Epithelial cell of esophagus (primary cell): ENCODE measurements at regions not wholly inside any gene's neighbourhood (a gene's known extent, or its start where the extent isn't known, plus 50 kb on each side); places are given as distances from the start of the nearest gene placed in this dataset.
"Not testable (repeated sequence)": the region's sequence is repeated elsewhere in the genome, so short reads cannot be mapped to it uniquely, and the experiment has no call there.

Experiments used
- DNase-seq: peaks from one replicate; pipeline ENCODE4 v3.0.0; 2010; ENCODE audit warnings: low read depth
- H3K4me3 ChIP-seq: 2 replicates; pipeline ENCODE4 v1.5.1; 2011; ENCODE audit warnings: mild to moderate bottlenecking, low read length, control low read depth

GRCh38 chr2:90293806-90294205 is 1602.3 kb downstream of the RPIA start:
- DNase-seq, H3K4me3 ChIP-seq: not testable (repeated sequence)

GRCh38 chr2:90295036-90295750 is 1603.7 kb downstream of the RPIA start:
- not testable (repeated sequence) for H3K4me3 ChIP-seq, DNase-seq

- H3K4me3 ChIP-seq, DNase-seq: not testable (repeated sequence)
These were observed 1605.0 kb downstream of the RPIA start for GRCh38 chr2:90296484-90296777.

GRCh38 chr2:90297701-90298100 is 1606.2 kb downstream of the RPIA start:
- DNase-seq, H3K4me3 ChIP-seq: not testable (repeated sequence)

GRCh38 chr2:90298126-90298755 is 1606.8 kb downstream of the RPIA start:
- H3K4me3 ChIP-seq, DNase-seq: not testable (repeated sequence)

GRCh38 chr2:90298983-90299382 is 1607.5 kb downstream of the RPIA start:
- DNase-seq, H3K4me3 ChIP-seq: not testable (repeated sequence)

GRCh38 chr2:90322982-90323381 is 1631.5 kb downstream of the RPIA start:
- DNase-seq, H3K4me3 ChIP-seq: not testable (repeated sequence)

- H3K4me3 ChIP-seq = peak overlapping the region; percentile 13
These were observed 1632.4 kb downstream of the RPIA start for GRCh38 chr2:90323612-90324558.

GRCh38 chr2:90324672-90325071 is 1633.2 kb downstream of the RPIA start:
- H3K4me3 ChIP-seq, DNase-seq: not testable (repeated sequence)

More at GRCh38 chr2:90323612-90324558, 1632.4 kb downstream of the RPIA start:
- DNase-seq = not testable (repeated sequence)

GRCh38 chr2:90325796-90326353 is 1634.4 kb downstream of the RPIA start:
- H3K4me3 ChIP-seq, DNase-seq: not testable (repeated sequence)

GRCh38 chr2:90355546-90355945 is 1664.1 kb downstream of the RPIA start:
- not testable (repeated sequence) for DNase-seq, H3K4me3 ChIP-seq

- not testable (repeated sequence) for H3K4me3 ChIP-seq, DNase-seq
These were observed 1667.9 kb downstream of the RPIA start for GRCh38 chr2:90359344-90359743.

GRCh38 chr2:90359887-90360730 is 1668.6 kb downstream of the RPIA start:
- not testable (repeated sequence) for H3K4me3 ChIP-seq, DNase-seq

- DNase-seq, H3K4me3 ChIP-seq: not testable (repeated sequence)
These were observed 1669.2 kb downstream of the RPIA start for GRCh38 chr2:90360731-90361035.
